ENCODE measurements at regions not wholly inside any gene's neighbourhood (a gene's known extent, or its start where the extent isn't known, plus 50 kb on each side); places are given as distances from the start of the nearest gene placed in this dataset.
"Not testable (repeated sequence)": the region's sequence is repeated elsewhere in the genome, so short reads cannot be mapped to it uniquely, and the experiment has no call there.

DNA sequence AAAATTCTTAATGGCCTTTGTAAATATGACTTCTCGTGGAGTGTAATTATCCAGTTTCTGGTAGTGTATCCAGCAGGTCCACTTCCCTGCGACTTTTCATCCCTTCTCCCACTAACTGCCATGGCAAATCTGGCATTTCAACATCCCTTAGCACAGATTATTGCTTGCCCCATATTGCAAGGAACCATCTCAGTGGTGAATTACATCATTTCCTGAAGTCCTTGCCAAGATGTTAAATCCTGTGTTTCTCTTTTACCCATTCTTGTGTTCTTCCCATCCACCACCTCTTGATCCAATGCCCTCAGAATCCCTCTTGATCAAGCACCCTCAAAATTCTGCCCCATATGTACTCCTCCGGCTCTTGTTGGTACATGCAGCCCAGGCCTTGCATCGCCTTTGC is 88.1 kb upstream of the ZNF81 start:
- no peak for TF ChIP-seq CTCF (IDR thresholded peaks at IDR 0.05; ENCODE audit: low read depth, low read length)
- DNase-seq (ENCODE audit: low read depth in 2 of 2), result peak; percentile 43 to 48
- H3K4me3 ChIP-seq (replicated peaks in 1 of 2; ENCODE audit: low read depth in 2 of 2, low read length in 2 of 2), result no peak overlapping the region

DNA sequence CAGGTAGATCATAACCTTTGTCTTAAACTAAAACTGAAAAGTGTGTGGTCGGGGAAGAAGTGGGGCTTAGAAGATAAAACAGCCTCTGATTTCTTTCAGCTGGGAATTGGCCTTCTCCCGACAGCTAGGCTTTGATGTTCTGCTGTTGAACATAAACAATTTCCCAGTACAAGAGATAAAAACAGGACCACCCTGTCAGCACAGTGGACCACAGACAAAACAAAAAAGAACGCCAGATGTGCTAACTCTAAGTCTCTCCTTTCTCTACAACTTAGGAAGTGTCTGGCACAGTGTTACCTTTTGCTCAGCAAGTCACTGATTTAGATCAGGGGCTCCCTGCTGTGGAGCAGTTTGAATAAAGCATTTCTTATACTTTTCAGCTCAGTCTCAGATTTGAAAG is 87.5 kb upstream of the UXT start:
- peak in 1 of 2 donors; percentile 3 for DNase-seq (ENCODE audit: low read depth in 2 of 2)
- H3K4me3 ChIP-seq (replicated peaks in 1 of 2; ENCODE audit: low read depth in 2 of 2, low read length in 2 of 2), result no peak overlapping the region
- no peak for TF ChIP-seq CTCF (IDR thresholded peaks at IDR 0.05; ENCODE audit: low read depth, low read length)

DNA sequence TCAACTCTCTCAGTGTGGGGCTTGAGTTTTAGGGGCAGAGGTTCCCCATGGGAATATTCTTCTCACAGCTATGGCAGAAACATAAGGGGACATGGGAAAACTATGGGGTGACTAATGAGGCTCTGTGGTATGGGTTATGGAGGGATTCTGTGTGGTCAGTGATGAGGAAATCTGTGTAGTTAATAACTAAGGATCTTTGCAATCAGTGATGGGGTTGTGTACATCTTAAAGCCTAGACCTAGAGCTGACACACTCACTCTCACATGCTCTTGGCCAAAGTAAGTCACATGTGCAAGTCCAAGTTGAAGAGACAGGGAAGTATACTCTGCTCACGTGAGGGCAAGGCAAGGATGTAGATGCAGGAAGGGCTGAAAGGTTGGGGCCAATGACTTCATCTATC is 86.4 kb upstream of the UXT start:
- no peak for TF ChIP-seq CTCF (IDR thresholded peaks at IDR 0.05; ENCODE audit: low read depth, low read length)
- peak; percentile 3 to 63 for DNase-seq (ENCODE audit: low read depth in 2 of 2)
- H3K4me3 ChIP-seq (replicated peaks in 1 of 2; ENCODE audit: low read depth in 2 of 2, low read length in 2 of 2), result no peak overlapping the region

DNA sequence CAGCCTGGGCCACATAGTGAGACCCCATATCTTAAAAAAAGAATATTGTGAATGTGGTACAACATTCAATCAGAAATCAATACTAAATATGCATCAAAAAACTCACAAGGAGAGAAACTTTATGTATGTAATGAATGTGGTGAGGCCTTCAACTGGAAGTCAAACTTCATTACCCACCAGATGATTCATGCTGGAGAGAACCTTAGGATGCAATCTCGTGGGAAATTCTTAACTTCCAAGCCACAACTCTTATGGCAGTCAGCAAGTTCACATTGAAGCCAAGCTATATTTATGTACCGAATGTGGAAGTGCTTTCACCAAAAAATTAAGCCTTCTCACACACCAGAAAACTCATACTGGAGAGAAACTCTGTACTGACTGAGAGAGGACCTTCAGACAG is 84.5 kb upstream of the UXT start:
- no peak for TF ChIP-seq CTCF (IDR thresholded peaks at IDR 0.05; ENCODE audit: low read depth, low read length)
- peak; percentile 53 to 75 for DNase-seq (ENCODE audit: low read depth in 2 of 2)
- no peak overlapping the region for H3K4me3 ChIP-seq (replicated peaks in 1 of 2; ENCODE audit: low read depth in 2 of 2, low read length in 2 of 2)

GRCh38 chrX:47738870-47739269 is 79.9 kb upstream of the UXT start:
- DNase-seq (ENCODE audit: low read depth in 2 of 2); H3K4me3 ChIP-seq (replicated peaks in 1 of 2; ENCODE audit: low read depth in 2 of 2, low read length in 2 of 2): not testable (repeated sequence)

DNA sequence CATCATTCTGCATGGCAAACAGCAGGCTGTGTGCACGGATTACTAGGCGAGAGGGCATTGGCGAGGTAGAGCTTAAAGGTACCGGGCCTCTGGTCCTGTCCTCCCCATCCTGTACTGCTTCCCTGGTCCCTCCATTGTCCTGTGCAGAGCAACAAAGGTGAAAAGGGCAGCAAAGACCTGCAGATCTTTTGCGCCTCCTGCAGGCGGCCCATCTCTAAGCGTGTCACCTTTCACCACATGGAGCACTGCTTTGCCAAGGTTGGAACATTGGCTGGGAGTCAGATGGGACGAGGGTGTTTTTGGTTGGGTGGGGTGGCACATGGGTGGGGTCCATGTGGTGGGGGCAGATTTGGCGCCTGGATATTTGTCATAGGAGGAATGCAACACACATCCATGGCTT is 64.7 kb upstream of the UXT start:
- no peak overlapping the region for H3K4me3 ChIP-seq (replicated peaks in 1 of 2; ENCODE audit: low read depth in 2 of 2, low read length in 2 of 2)
- DNase-seq (ENCODE audit: low read depth in 2 of 2), result no peak
- TF ChIP-seq CTCF (IDR thresholded peaks at IDR 0.05; ENCODE audit: low read depth, low read length), result no peak

GRCh38 chrX:47723083-47723482 is 64.1 kb upstream of the UXT start:
- H3K4me3 ChIP-seq (replicated peaks in 1 of 2; ENCODE audit: low read depth in 2 of 2, low read length in 2 of 2), result no peak overlapping the region
- DNase-seq (ENCODE audit: low read depth in 2 of 2), result no peak
- no peak for TF ChIP-seq CTCF (IDR thresholded peaks at IDR 0.05; ENCODE audit: low read depth, low read length)
